IMR-90 (cell line): ENCODE measurements at regions not wholly inside any gene's neighbourhood (a gene's known extent, or its start where the extent isn't known, plus 50 kb on each side); places are given as distances from the start of the nearest gene placed in this dataset.

Source experiments
- ATAC-seq: fragments of 200-7000 bp; cut with Tn5 transposase; 2 replicates; pipeline ENCODE4 v1.9.1; 2020; ENCODE audit warnings: low read depth, mild to moderate bottlenecking, moderate library complexity
- BruUV-seq: library from RNA; stranded (reverse); fragments of 400-500 nt; replicated peaks from 2 replicates; lab custom pipeline; 2021; lab: Mats Ljungman, UMichigan
- CTCF ChIA-PET: fragments of 300-600 bp; formaldehyde crosslinking; extraction: SDS; loops from one replicate; lab custom pipeline; 2021; ENCODE audit warnings: antibody characterized with exemption; lab: Yijun Ruan, JAX
- POLR2A ChIA-PET: fragments of 300-600 bp; sonication (Branson Sonifier 250); formaldehyde crosslinking; loops from one replicate; lab custom pipeline; 2022; ENCODE audit warnings: antibody characterized with exemption; ENCODE audit not compliant: unreplicated experiment; lab: Charles Lee
- DNase-seq: peaks from one replicate; pipeline ENCODE4 v3.0.0; 2013
- H2AFZ ChIP-seq: replicated peaks from 2 replicates; pipeline ENCODE3; 2013; ENCODE audit warnings: low read length, mild to moderate bottlenecking; ENCODE audit not compliant: poor library complexity
- H2AK5ac ChIP-seq: 2 replicates; pipeline ENCODE4 v1.6.1; 2013; ENCODE audit warnings: low read depth, low read length, inconsistent platforms
- H2AK9ac ChIP-seq: replicated peaks from 2 replicates; pipeline ENCODE3; 2013; ENCODE audit warnings: mild to moderate bottlenecking, low read depth, low read length, moderate library complexity; ENCODE audit not compliant: poor library complexity
- H2BK120ac ChIP-seq: 2 replicates; pipeline ENCODE4 v1.6.1; 2013; ENCODE audit warnings: low read depth, low read length, inconsistent platforms
- H2BK15ac ChIP-seq: 3 replicates; pipeline ENCODE4 v1.6.1; 2013; ENCODE audit warnings: low read depth, low read length, inconsistent platforms
- H2BK20ac ChIP-seq: 2 replicates; pipeline ENCODE4 v1.6.1; 2013; ENCODE audit warnings: low read depth, mild to moderate bottlenecking, inconsistent platforms, low read length, moderate library complexity
- H2BK5ac ChIP-seq: 2 replicates; pipeline ENCODE4 v1.6.1; 2013; ENCODE audit warnings: mild to moderate bottlenecking, low read depth, low read length, inconsistent platforms; ENCODE audit not compliant: poor library complexity, severe bottlenecking
- H3K14ac ChIP-seq: replicated peaks from 2 replicates; pipeline ENCODE4 v1.6.1; 2013; ENCODE audit warnings: low read depth, low read length, inconsistent platforms
- H3K18ac ChIP-seq: 2 replicates; pipeline ENCODE4 v1.6.1; 2013; ENCODE audit warnings: low read depth, low read length, control low read depth
- H3K23ac ChIP-seq: 2 replicates; pipeline ENCODE4 v1.6.1; 2013; ENCODE audit warnings: low read depth, low read length, inconsistent platforms
- H3K27ac ChIP-seq: 2 replicates; pipeline ENCODE4 v1.5.1; 2013; ENCODE audit warnings: mild to moderate bottlenecking, control low read depth, low read length; ENCODE audit not compliant: insufficient read depth
- H3K27me3 ChIP-seq: 2 replicates; pipeline ENCODE4 v1.6.1; 2013; ENCODE audit warnings: low read length; ENCODE audit not compliant: control insufficient read depth, insufficient read depth
- H3K36me3 ChIP-seq: 2 replicates; pipeline ENCODE4 v1.6.1; 2013; ENCODE audit warnings: low read length, mixed read lengths; ENCODE audit not compliant: control insufficient read depth, insufficient read depth
- H3K4ac ChIP-seq: 2 replicates; pipeline ENCODE4 v1.6.1; 2013; ENCODE audit warnings: low read depth, low read length, inconsistent platforms
- H3K4me1 ChIP-seq: 2 replicates; pipeline ENCODE4 v1.6.1; 2013; ENCODE audit warnings: low read length, mixed read lengths; ENCODE audit not compliant: control insufficient read depth, insufficient read depth
- H3K4me2 ChIP-seq: 2 replicates; pipeline ENCODE4 v1.6.1; 2013; ENCODE audit warnings: low read depth, mild to moderate bottlenecking, control low read depth, low read length, moderate library complexity
- H3K4me3 ChIP-seq: 2 replicates; pipeline ENCODE4 v1.5.1; 2013; ENCODE audit warnings: low read depth, mild to moderate bottlenecking, control low read depth, low read length, moderate library complexity; ENCODE audit not compliant: insufficient read depth
- H3K56ac ChIP-seq: 2 replicates; pipeline ENCODE4 v1.6.1; 2013; ENCODE audit warnings: low read length, inconsistent platforms; ENCODE audit not compliant: insufficient read depth; ENCODE audit errors: extremely low read depth
- H3K79me1 ChIP-seq, 2 experiments: 2 replicates each; pipeline ENCODE4 v1.6.1; 2013; ENCODE audit warnings: low read length in 2 of 2, inconsistent platforms in 1 of 2, low read depth in 1 of 2
- H3K9ac ChIP-seq: 2 replicates; pipeline ENCODE4 v1.6.1; 2013; ENCODE audit warnings: low read depth, low read length, control low read depth
- H3K9me1 ChIP-seq: 2 replicates; pipeline ENCODE4 v1.6.1; 2013; ENCODE audit warnings: low read length, inconsistent platforms; ENCODE audit not compliant: insufficient read depth
- H3K9me3 ChIP-seq: 2 replicates; pipeline ENCODE4 v1.6.1; 2013; ENCODE audit warnings: low read length; ENCODE audit not compliant: control insufficient read depth, insufficient read depth
- H4K20me1 ChIP-seq: 2 replicates; pipeline ENCODE4 v1.6.1; 2013; ENCODE audit warnings: low read length, inconsistent platforms; ENCODE audit not compliant: insufficient read depth
- H4K5ac ChIP-seq: 2 replicates; pipeline ENCODE4 v1.6.1; 2013; ENCODE audit warnings: mild to moderate bottlenecking, low read depth, low read length, control low read depth
- H4K8ac ChIP-seq, 2 experiments: 2 replicates each; pipeline ENCODE4 v1.6.1; 2013; ENCODE audit warnings: low read depth in 2 of 2, low read length in 2 of 2, control low read depth in 1 of 2, inconsistent platforms in 1 of 2
- H4K91ac ChIP-seq: 2 replicates; pipeline ENCODE4 v1.6.1; 2013; ENCODE audit warnings: low read depth, low read length, inconsistent platforms; ENCODE audit not compliant: insufficient read depth
- BHLHE40 ChIP-seq: fragments of 150-350 bp; IDR thresholded peaks from 2 replicates; pipeline ENCODE4 v1.6.1; 2016; ENCODE audit warnings: mild to moderate bottlenecking, low read depth, low read length
- CTCF ChIP-seq: conservative IDR thresholded peaks from 2 replicates; pipeline ENCODE4 v1.5.1; 2012; ENCODE audit warnings: mild to moderate bottlenecking, low read depth, low read length, improper control_type of control experiment
- RCOR1 ChIP-seq: IDR thresholded peaks from 2 replicates; pipeline ENCODE4 v1.6.1; 2012; ENCODE audit warnings: mild to moderate bottlenecking, low read length, improper control_type of control experiment; ENCODE audit not compliant: insufficient replicate concordance
- WGBS, 2 experiments: methylation state at CpG; one replicate each; pipeline versions ENCODE4 v1.1.5 to v1.1.7; 2013; ENCODE audit warnings: missing lambda C conversion rate in 2 of 2; ENCODE audit not compliant: insufficient read length in 1 of 2; ENCODE audit errors: extremely low coverage in 2 of 2; 5-methylcytosine and 5-hydroxymethylcytosine counted together
- dilution Hi-C: fragments of 300-500 bp; cut with HindIII; formaldehyde crosslinking; loops from one replicate; pipeline ENCODE4 v1.14.3; 2018; ENCODE audit warnings: low sequenced_read_pairs; ENCODE audit not compliant: unreplicated experiment
- in situ Hi-C: fragments of 300-500 bp; cut with MboI; formaldehyde crosslinking; loops from 3 replicates; pipeline ENCODE4 v1.14.3; 2019; ENCODE audit warnings: low sequenced_read_pairs, inconsistent platforms, mixed read lengths
- intact Hi-C: fragments of 100-400 bp; cut with micrococcal nuclease; formaldehyde crosslinking; loops from 2 replicates; pipeline ENCODE4 v1.10.0; 2022

- H3K23ac ChIP-seq = no peak overlapping the region
- no CpG with 5 or more reads among the region's 2 CpGs for WGBS, 2 experiments
- H3K36me3 ChIP-seq = no peaks in the 10 kb centered on the region
- no peak for DNase-seq
- intact Hi-C loops (loop anchor here (10.0 kb wide), 1 partner anchor 482 kb away; no protein-coding TSS in a partner anchor), in situ Hi-C loops (loop anchor here (10.0 kb wide), 1 partner anchor 632 kb away; the partner anchor contains the start of gene SFMBT2), dilution Hi-C loops (no loop called here)
- H3K27me3 ChIP-seq = no peaks in the 10 kb centered on the region
- no peak overlapping the region for H2AK9ac ChIP-seq
- peaks cover 15% of the 10 kb centered on the region for H3K4me1 ChIP-seq
- peaks cover 8 to 13% of the 10 kb centered on the region in 2 experiments; a peak in 3 of 4 replicates for H3K79me1 ChIP-seq
- H3K27ac ChIP-seq = no peak overlapping the region
- H3K14ac ChIP-seq = no peak overlapping the region
- H3K4me2 ChIP-seq = no peak overlapping the region
- H4K5ac ChIP-seq = no peak overlapping the region
- ChIA-PET CTCF (interaction anchor here (1.2 kb wide), 1 partner anchor 635 kb away, joined by 3 read pairs; no protein-coding TSS in a partner anchor), POLR2A (no interaction called here)
- H2BK5ac ChIP-seq = no peak overlapping the region
- H2BK120ac ChIP-seq = 0 out of 2 replicates have a peak overlapping the region, but pooled peaks have one; percentile 66
- no TSS peak for BruUV-seq
- no peak overlapping the region for H3K18ac ChIP-seq
- H2BK15ac ChIP-seq = no peak overlapping the region
- ATAC-seq = no peak
- H3K4me3 ChIP-seq = no peak overlapping the region
- H4K20me1 ChIP-seq = no peaks in the 10 kb centered on the region
- TF ChIP-seq CTCF (no peak), RCOR1 (no peak), BHLHE40 (no peak)
- no peak overlapping the region for H2AFZ ChIP-seq
- no peak overlapping the region for H3K4ac ChIP-seq
- H4K91ac ChIP-seq = 0 out of 2 replicates have a peak overlapping the region, but pooled peaks have one; percentile 25
- no peak overlapping the region for H3K9ac ChIP-seq
- no peak overlapping the region for H4K8ac ChIP-seq
- no peak overlapping the region for H2AK5ac ChIP-seq
- H3K56ac ChIP-seq = no peak overlapping the region
- no peaks in the 10 kb centered on the region for H3K9me3 ChIP-seq
- peaks cover 25% of the 10 kb centered on the region for H3K9me1 ChIP-seq
- H2BK20ac ChIP-seq = no peak overlapping the region; the same call in 1 of the 2 replicates
These were observed 202.3 kb upstream of the PRKCQ start for GRCh38 chr10:6782378-6782777.
